IMR-90 (cell line): ENCODE measurements at regions not wholly inside any gene's neighbourhood (a gene's known extent, or its start where the extent isn't known, plus 50 kb on each side); places are given as distances from the start of the nearest gene placed in this dataset.

Experiments
- ATAC-seq: fragments of 200-7000 bp; cut with Tn5 transposase; 2 replicates; pipeline ENCODE4 v1.9.1; 2020; ENCODE audit warnings: low read depth, mild to moderate bottlenecking, moderate library complexity
- BruUV-seq: library from RNA; stranded (reverse); fragments of 400-500 nt; replicated peaks from 2 replicates; lab custom pipeline; 2021; lab: Mats Ljungman, UMichigan
- CTCF ChIA-PET: fragments of 300-600 bp; formaldehyde crosslinking; extraction: SDS; loops from one replicate; lab custom pipeline; 2021; ENCODE audit warnings: antibody characterized with exemption; lab: Yijun Ruan, JAX
- POLR2A ChIA-PET: fragments of 300-600 bp; sonication (Branson Sonifier 250); formaldehyde crosslinking; loops from one replicate; lab custom pipeline; 2022; ENCODE audit warnings: antibody characterized with exemption; ENCODE audit not compliant: unreplicated experiment; lab: Charles Lee
- DNase-seq: peaks from one replicate; pipeline ENCODE4 v3.0.0; 2013
- H2AFZ ChIP-seq: replicated peaks from 2 replicates; pipeline ENCODE3; 2013; ENCODE audit warnings: low read length, mild to moderate bottlenecking; ENCODE audit not compliant: poor library complexity
- H2AK5ac ChIP-seq: 2 replicates; pipeline ENCODE4 v1.6.1; 2013; ENCODE audit warnings: low read depth, low read length, inconsistent platforms
- H2AK9ac ChIP-seq: replicated peaks from 2 replicates; pipeline ENCODE3; 2013; ENCODE audit warnings: mild to moderate bottlenecking, low read depth, low read length, moderate library complexity; ENCODE audit not compliant: poor library complexity
- H2BK120ac ChIP-seq: 2 replicates; pipeline ENCODE4 v1.6.1; 2013; ENCODE audit warnings: low read depth, low read length, inconsistent platforms
- H2BK15ac ChIP-seq: 3 replicates; pipeline ENCODE4 v1.6.1; 2013; ENCODE audit warnings: low read depth, low read length, inconsistent platforms
- H2BK20ac ChIP-seq: 2 replicates; pipeline ENCODE4 v1.6.1; 2013; ENCODE audit warnings: low read depth, mild to moderate bottlenecking, inconsistent platforms, low read length, moderate library complexity
- H2BK5ac ChIP-seq: 2 replicates; pipeline ENCODE4 v1.6.1; 2013; ENCODE audit warnings: mild to moderate bottlenecking, low read depth, low read length, inconsistent platforms; ENCODE audit not compliant: poor library complexity, severe bottlenecking
- H3K14ac ChIP-seq: replicated peaks from 2 replicates; pipeline ENCODE4 v1.6.1; 2013; ENCODE audit warnings: low read depth, low read length, inconsistent platforms
- H3K18ac ChIP-seq: 2 replicates; pipeline ENCODE4 v1.6.1; 2013; ENCODE audit warnings: low read depth, low read length, control low read depth
- H3K23ac ChIP-seq: 2 replicates; pipeline ENCODE4 v1.6.1; 2013; ENCODE audit warnings: low read depth, low read length, inconsistent platforms
- H3K27ac ChIP-seq: 2 replicates; pipeline ENCODE4 v1.5.1; 2013; ENCODE audit warnings: mild to moderate bottlenecking, control low read depth, low read length; ENCODE audit not compliant: insufficient read depth
- H3K27me3 ChIP-seq: 2 replicates; pipeline ENCODE4 v1.6.1; 2013; ENCODE audit warnings: low read length; ENCODE audit not compliant: control insufficient read depth, insufficient read depth
- H3K36me3 ChIP-seq: 2 replicates; pipeline ENCODE4 v1.6.1; 2013; ENCODE audit warnings: low read length, mixed read lengths; ENCODE audit not compliant: control insufficient read depth, insufficient read depth
- H3K4ac ChIP-seq: 2 replicates; pipeline ENCODE4 v1.6.1; 2013; ENCODE audit warnings: low read depth, low read length, inconsistent platforms
- H3K4me1 ChIP-seq: 2 replicates; pipeline ENCODE4 v1.6.1; 2013; ENCODE audit warnings: low read length, mixed read lengths; ENCODE audit not compliant: control insufficient read depth, insufficient read depth
- H3K4me2 ChIP-seq: 2 replicates; pipeline ENCODE4 v1.6.1; 2013; ENCODE audit warnings: low read depth, mild to moderate bottlenecking, control low read depth, low read length, moderate library complexity
- H3K4me3 ChIP-seq: 2 replicates; pipeline ENCODE4 v1.5.1; 2013; ENCODE audit warnings: low read depth, mild to moderate bottlenecking, control low read depth, low read length, moderate library complexity; ENCODE audit not compliant: insufficient read depth
- H3K56ac ChIP-seq: 2 replicates; pipeline ENCODE4 v1.6.1; 2013; ENCODE audit warnings: low read length, inconsistent platforms; ENCODE audit not compliant: insufficient read depth; ENCODE audit errors: extremely low read depth
- H3K79me1 ChIP-seq, 2 experiments: 2 replicates each; pipeline ENCODE4 v1.6.1; 2013; ENCODE audit warnings: low read length in 2 of 2, inconsistent platforms in 1 of 2, low read depth in 1 of 2
- H3K9ac ChIP-seq: 2 replicates; pipeline ENCODE4 v1.6.1; 2013; ENCODE audit warnings: low read depth, low read length, control low read depth
- H3K9me1 ChIP-seq: 2 replicates; pipeline ENCODE4 v1.6.1; 2013; ENCODE audit warnings: low read length, inconsistent platforms; ENCODE audit not compliant: insufficient read depth
- H3K9me3 ChIP-seq: 2 replicates; pipeline ENCODE4 v1.6.1; 2013; ENCODE audit warnings: low read length; ENCODE audit not compliant: control insufficient read depth, insufficient read depth
- H4K20me1 ChIP-seq: 2 replicates; pipeline ENCODE4 v1.6.1; 2013; ENCODE audit warnings: low read length, inconsistent platforms; ENCODE audit not compliant: insufficient read depth
- H4K5ac ChIP-seq: 2 replicates; pipeline ENCODE4 v1.6.1; 2013; ENCODE audit warnings: mild to moderate bottlenecking, low read depth, low read length, control low read depth
- H4K8ac ChIP-seq, 2 experiments: 2 replicates each; pipeline ENCODE4 v1.6.1; 2013; ENCODE audit warnings: low read depth in 2 of 2, low read length in 2 of 2, control low read depth in 1 of 2, inconsistent platforms in 1 of 2
- H4K91ac ChIP-seq: 2 replicates; pipeline ENCODE4 v1.6.1; 2013; ENCODE audit warnings: low read depth, low read length, inconsistent platforms; ENCODE audit not compliant: insufficient read depth
- CEBPB ChIP-seq: IDR thresholded peaks from 2 replicates; pipeline ENCODE4 v1.6.1; 2012; ENCODE audit warnings: low read depth, low read length, improper control_type of control experiment
- CHD1 ChIP-seq: IDR thresholded peaks from 2 replicates; pipeline ENCODE4 v1.6.1; 2012; ENCODE audit warnings: low read depth, low read length, improper control_type of control experiment
- CTCF ChIP-seq: conservative IDR thresholded peaks from 2 replicates; pipeline ENCODE4 v1.5.1; 2012; ENCODE audit warnings: mild to moderate bottlenecking, low read depth, low read length, improper control_type of control experiment
- FOS ChIP-seq: fragments of 150-350 bp; IDR thresholded peaks from 2 replicates; pipeline ENCODE4 v1.6.1; 2016; ENCODE audit warnings: low read depth, low read length
- MAFK ChIP-seq: IDR thresholded peaks from 2 replicates; pipeline ENCODE4 v1.6.1; 2012; ENCODE audit warnings: low read depth, low read length, improper control_type of control experiment
- MXI1 ChIP-seq: IDR thresholded peaks from 2 replicates; pipeline ENCODE4 v1.6.1; 2012; ENCODE audit warnings: low read depth, mild to moderate bottlenecking, low read length, moderate library complexity, borderline replicate concordance
- NFE2L2 ChIP-seq: fragments of 150-350 bp; IDR thresholded peaks from 2 replicates; pipeline ENCODE4 v1.6.1; 2016; ENCODE audit warnings: low read depth, mild to moderate bottlenecking, low read length
- POLR2A ChIP-seq: IDR thresholded peaks from 2 replicates; pipeline ENCODE4 v1.6.1; 2012; ENCODE audit warnings: mild to moderate bottlenecking, low read depth, low read length
- RAD21 ChIP-seq: IDR thresholded peaks from 2 replicates; pipeline ENCODE4 v1.6.1; 2012; ENCODE audit warnings: low read length, improper control_type of control experiment
- RCOR1 ChIP-seq: IDR thresholded peaks from 2 replicates; pipeline ENCODE4 v1.6.1; 2012; ENCODE audit warnings: mild to moderate bottlenecking, low read length, improper control_type of control experiment; ENCODE audit not compliant: insufficient replicate concordance
- RFX5 ChIP-seq: IDR thresholded peaks from 2 replicates; pipeline ENCODE4 v1.8.0; 2012; ENCODE audit warnings: low read depth, mild to moderate bottlenecking, low read length, moderate library complexity
- SMC3 ChIP-seq: fragments of 150-350 bp; IDR thresholded peaks from 2 replicates; pipeline ENCODE4 v1.6.1; 2016; ENCODE audit warnings: low read depth, mild to moderate bottlenecking, antibody characterized with exemption, low read length, moderate library complexity
- WGBS, 2 experiments: methylation state at CpG; one replicate each; pipeline versions ENCODE4 v1.1.5 to v1.1.7; 2013; ENCODE audit warnings: missing lambda C conversion rate in 2 of 2; ENCODE audit not compliant: insufficient read length in 1 of 2; ENCODE audit errors: extremely low coverage in 2 of 2; 5-methylcytosine and 5-hydroxymethylcytosine counted together
- dilution Hi-C: fragments of 300-500 bp; cut with HindIII; formaldehyde crosslinking; loops from one replicate; pipeline ENCODE4 v1.14.3; 2018; ENCODE audit warnings: low sequenced_read_pairs; ENCODE audit not compliant: unreplicated experiment
- in situ Hi-C: fragments of 300-500 bp; cut with MboI; formaldehyde crosslinking; loops from 3 replicates; pipeline ENCODE4 v1.14.3; 2019; ENCODE audit warnings: low sequenced_read_pairs, inconsistent platforms, mixed read lengths
- intact Hi-C: fragments of 100-400 bp; cut with micrococcal nuclease; formaldehyde crosslinking; loops from 2 replicates; pipeline ENCODE4 v1.10.0; 2022
- TF ChIP-seq, protein P1 (sequence below): fragments of 150-350 bp; IDR thresholded peaks from 2 replicates; pipeline ENCODE4 v1.6.1; 2017; ENCODE audit warnings: mild to moderate bottlenecking, antibody characterized with exemption, low read length, low read depth
- TF ChIP-seq, protein P2 (sequence below): fragments of 150-350 bp; IDR thresholded peaks from 2 replicates; pipeline ENCODE4 v1.6.1; 2016; ENCODE audit warnings: low read depth, mild to moderate bottlenecking, low read length, moderate library complexity, borderline replicate concordance

DNA sequence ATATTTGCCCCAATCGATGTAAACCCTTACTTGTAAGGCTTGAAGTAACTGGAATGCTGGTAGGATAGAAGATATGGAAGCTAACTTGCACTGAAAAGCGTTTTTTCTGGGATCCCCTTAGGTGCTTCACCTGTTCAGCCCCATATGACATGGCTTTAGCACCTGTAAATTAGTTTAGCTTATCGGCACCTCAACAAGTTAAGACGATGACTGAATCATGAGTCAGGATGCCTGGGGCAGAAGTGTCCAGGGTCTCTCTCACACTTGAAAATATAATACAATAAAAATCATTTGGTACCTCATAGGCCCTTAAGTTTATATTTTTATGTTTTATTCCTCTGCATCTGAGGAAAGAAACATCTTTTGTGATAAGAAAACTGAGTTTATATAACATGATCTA is 409.2 kb upstream of the LRRC4C start:
- POLR2A ChIA-PET: no interaction called here
- H3K4me2 ChIP-seq: no peak overlapping the region
- TF ChIP-seq, protein P1, sequence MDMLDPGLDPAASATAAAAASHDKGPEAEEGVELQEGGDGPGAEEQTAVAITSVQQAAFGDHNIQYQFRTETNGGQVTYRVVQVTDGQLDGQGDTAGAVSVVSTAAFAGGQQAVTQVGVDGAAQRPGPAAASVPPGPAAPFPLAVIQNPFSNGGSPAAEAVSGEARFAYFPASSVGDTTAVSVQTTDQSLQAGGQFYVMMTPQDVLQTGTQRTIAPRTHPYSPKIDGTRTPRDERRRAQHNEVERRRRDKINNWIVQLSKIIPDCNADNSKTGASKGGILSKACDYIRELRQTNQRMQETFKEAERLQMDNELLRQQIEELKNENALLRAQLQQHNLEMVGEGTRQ: no peak
- TF ChIP-seq MAFK: no peak
- no peak for TF ChIP-seq CEBPB
- TF ChIP-seq FOS: no peak
- no peak for TF ChIP-seq CTCF
- TF ChIP-seq MXI1: no peak
- no peak for TF ChIP-seq POLR2A
- TF ChIP-seq NFE2L2: no peak
- TF ChIP-seq RFX5: no peak
- TF ChIP-seq CHD1: no peak
- no peak for TF ChIP-seq RAD21
- TF ChIP-seq, protein P2, sequence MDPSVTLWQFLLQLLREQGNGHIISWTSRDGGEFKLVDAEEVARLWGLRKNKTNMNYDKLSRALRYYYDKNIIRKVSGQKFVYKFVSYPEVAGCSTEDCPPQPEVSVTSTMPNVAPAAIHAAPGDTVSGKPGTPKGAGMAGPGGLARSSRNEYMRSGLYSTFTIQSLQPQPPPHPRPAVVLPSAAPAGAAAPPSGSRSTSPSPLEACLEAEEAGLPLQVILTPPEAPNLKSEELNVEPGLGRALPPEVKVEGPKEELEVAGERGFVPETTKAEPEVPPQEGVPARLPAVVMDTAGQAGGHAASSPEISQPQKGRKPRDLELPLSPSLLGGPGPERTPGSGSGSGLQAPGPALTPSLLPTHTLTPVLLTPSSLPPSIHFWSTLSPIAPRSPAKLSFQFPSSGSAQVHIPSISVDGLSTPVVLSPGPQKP: no peak
- no peak for TF ChIP-seq RCOR1
- no peak for TF ChIP-seq SMC3

More for the DNA sequence above, 409.2 kb upstream of the LRRC4C start:
- H2BK20ac ChIP-seq: no peak overlapping the region
- intact Hi-C loops (no loop called here), dilution Hi-C loops (no loop called here), in situ Hi-C loops (no loop called here)
- H4K5ac ChIP-seq: no peak overlapping the region
- BruUV-seq: no TSS peak
- H3K36me3 ChIP-seq: no peaks in the 10 kb centered on the region
- no CpG with 5 or more reads among the region's 4 CpGs for WGBS, 2 experiments
- no peaks in the 10 kb centered on the region for H3K79me1 ChIP-seq
- CTCF ChIA-PET: no interaction called here
- no peak overlapping the region for H2AFZ ChIP-seq
- no peak overlapping the region for H3K56ac ChIP-seq
- no peaks in the 10 kb centered on the region for H3K9me1 ChIP-seq
- no peak overlapping the region for H2BK5ac ChIP-seq
- H4K20me1 ChIP-seq: no peaks in the 10 kb centered on the region
- no peak overlapping the region for H3K9ac ChIP-seq
- H2BK15ac ChIP-seq: no peak overlapping the region
- no peak overlapping the region for H3K4me3 ChIP-seq
- no peak overlapping the region for H2AK9ac ChIP-seq
- no peak overlapping the region for H4K91ac ChIP-seq
- H3K14ac ChIP-seq: no peak overlapping the region
- H2AK5ac ChIP-seq: no peak overlapping the region
- H2BK120ac ChIP-seq: no peak overlapping the region
- DNase-seq: no peak
- no peak overlapping the region for H3K23ac ChIP-seq
- H3K18ac ChIP-seq: no peak overlapping the region
- H3K9me3 ChIP-seq: peaks cover 6% of the 10 kb centered on the region
- no peak overlapping the region for H3K4ac ChIP-seq
- no peaks in the 10 kb centered on the region for H3K4me1 ChIP-seq
- H3K27ac ChIP-seq: no peak overlapping the region
- H4K8ac ChIP-seq: no peak overlapping the region
- ATAC-seq: no peak
- H3K27me3 ChIP-seq: no peaks in the 10 kb centered on the region
